ENCODE measurements at regions not wholly inside any gene's neighbourhood (a gene's known extent, or its start where the extent isn't known, plus 50 kb on each side); places are given as distances from the start of the nearest gene placed in this dataset.
"Not testable (repeated sequence)": the region's sequence is repeated elsewhere in the genome, so short reads cannot be mapped to it uniquely, and the experiment has no call there.

- not testable (repeated sequence) for H3K27me3 Mint-ChIP-seq; H3K36me3 Mint-ChIP-seq; ATAC-seq; H3K27ac Mint-ChIP-seq; DNase-seq (ENCODE audit: low spot score); H3K4me1 Mint-ChIP-seq (ENCODE audit: low read depth in 2 of 2); H3K4me3 Mint-ChIP-seq
- H3K9me3 Mint-ChIP-seq: peaks cover 13% of the 10 kb centered on the region
These were observed 201.2 kb upstream of the PCDH18 start for GRCh38 chr4:137733174-137734141.

- Mint-ChIP-seq H3K9me3 (peaks cover 6% of the 10 kb centered on the region), H3K4me1 (ENCODE audit: low read depth in 2 of 2) (no peaks in the 10 kb centered on the region)
These were observed 190.6 kb upstream of the PCDH18 start for GRCh38 chr4:137722910-137723309.

GRCh38 chr4:137711502-137711901 is 179.2 kb upstream of the PCDH18 start:
- H3K4me1 Mint-ChIP-seq (ENCODE audit: low read depth in 2 of 2): no peaks in the 10 kb centered on the region
- no peaks in the 10 kb centered on the region for H3K27me3 Mint-ChIP-seq
- no peak overlapping the region for H3K27ac Mint-ChIP-seq
- DNase-seq (ENCODE audit: low spot score) (no peak), ATAC-seq (no peak)
- H3K9me3 Mint-ChIP-seq: peaks cover 16% of the 10 kb centered on the region
- H3K4me3 Mint-ChIP-seq: no peak overlapping the region
- no peaks in the 10 kb centered on the region for H3K36me3 Mint-ChIP-seq

More at GRCh38 chr4:137722910-137723309, 190.6 kb upstream of the PCDH18 start:
- Mint-ChIP-seq H3K36me3 (no peaks in the 10 kb centered on the region), H3K27me3 (no peaks in the 10 kb centered on the region), H3K4me3 (no peak overlapping the region), H3K27ac (no peak overlapping the region)
- DNase-seq (ENCODE audit: low spot score) (no peak), ATAC-seq (no peak)

GRCh38 chr4:137707626-137708025 is 175.3 kb upstream of the PCDH18 start:
- peaks cover 15% of the 10 kb centered on the region for H3K9me3 Mint-ChIP-seq
- no peaks in the 10 kb centered on the region for H3K27me3 Mint-ChIP-seq
- no peak overlapping the region for H3K4me3 Mint-ChIP-seq

GRCh38 chr4:137707102-137707620 is 174.9 kb upstream of the PCDH18 start:
- Mint-ChIP-seq H3K36me3 (no peaks in the 10 kb centered on the region), H3K9me3 (peaks cover 15% of the 10 kb centered on the region)

More at GRCh38 chr4:137707626-137708025, 175.3 kb upstream of the PCDH18 start:
- H3K4me1 Mint-ChIP-seq (ENCODE audit: low read depth in 2 of 2): no peaks in the 10 kb centered on the region
- no peak overlapping the region for H3K27ac Mint-ChIP-seq
- ATAC-seq (no peak), DNase-seq (ENCODE audit: low spot score) (no peak)
- H3K36me3 Mint-ChIP-seq: no peaks in the 10 kb centered on the region

GRCh38 chr4:137705171-137705783 is 173.0 kb upstream of the PCDH18 start:
- Mint-ChIP-seq H3K4me3 (no peak overlapping the region), H3K27me3 (no peaks in the 10 kb centered on the region), H3K27ac (no peak overlapping the region), H3K36me3 (peaks cover 5% of the 10 kb centered on the region), H3K4me1 (ENCODE audit: low read depth in 2 of 2) (no peaks in the 10 kb centered on the region), H3K9me3 (peaks cover 19% of the 10 kb centered on the region)
- DNase-seq (ENCODE audit: low spot score) (no peak), ATAC-seq (no peak)

More at GRCh38 chr4:137707102-137707620, 174.9 kb upstream of the PCDH18 start:
- H3K27me3 Mint-ChIP-seq: no peaks in the 10 kb centered on the region
- no peaks in the 10 kb centered on the region for H3K4me1 Mint-ChIP-seq (ENCODE audit: low read depth in 2 of 2)
- no peak overlapping the region for H3K4me3 Mint-ChIP-seq
- DNase-seq (ENCODE audit: low spot score) (no peak), ATAC-seq (no peak)
- H3K27ac Mint-ChIP-seq: no peak overlapping the region

GRCh38 chr4:137703195-137703594 is 170.9 kb upstream of the PCDH18 start:
- Mint-ChIP-seq H3K4me1 (ENCODE audit: low read depth in 2 of 2) (no peaks in the 10 kb centered on the region), H3K27me3 (no peaks in the 10 kb centered on the region), H3K36me3 (peaks cover 5% of the 10 kb centered on the region)

GRCh38 chr4:137702512-137702911 is 170.2 kb upstream of the PCDH18 start:
- no peak for DNase-seq (ENCODE audit: low spot score)
- H3K27ac Mint-ChIP-seq: no peak overlapping the region
- peaks cover 19% of the 10 kb centered on the region for H3K9me3 Mint-ChIP-seq
- no peak for ATAC-seq
- no peaks in the 10 kb centered on the region for H3K4me1 Mint-ChIP-seq (ENCODE audit: low read depth in 2 of 2)
- no peak overlapping the region for H3K4me3 Mint-ChIP-seq
- no peaks in the 10 kb centered on the region for H3K27me3 Mint-ChIP-seq
- H3K36me3 Mint-ChIP-seq: peaks cover 5% of the 10 kb centered on the region

More at GRCh38 chr4:137703195-137703594, 170.9 kb upstream of the PCDH18 start:
- Mint-ChIP-seq H3K27ac (no peak overlapping the region), H3K9me3 (peaks cover 16% of the 10 kb centered on the region), H3K4me3 (no peak overlapping the region)
- DNase-seq (ENCODE audit: low spot score) (no peak), ATAC-seq (no peak)

GRCh38 chr4:137701401-137701800 is 169.1 kb upstream of the PCDH18 start:
- Mint-ChIP-seq H3K9me3 (peaks cover 19% of the 10 kb centered on the region), H3K27me3 (no peaks in the 10 kb centered on the region), H3K27ac (no peak overlapping the region), H3K4me3 (no peak overlapping the region), H3K36me3 (peaks cover 5% of the 10 kb centered on the region), H3K4me1 (ENCODE audit: low read depth in 2 of 2) (no peaks in the 10 kb centered on the region)
- DNase-seq (ENCODE audit: low spot score): no peak
- ATAC-seq: no peak

GRCh38 chr4:137700751-137701150 is 168.5 kb upstream of the PCDH18 start:
- Mint-ChIP-seq H3K27ac (no peak overlapping the region), H3K4me3 (no peak overlapping the region), H3K36me3 (peaks cover 5% of the 10 kb centered on the region), H3K27me3 (no peaks in the 10 kb centered on the region), H3K4me1 (ENCODE audit: low read depth in 2 of 2) (no peaks in the 10 kb centered on the region), H3K9me3 (peaks cover 17% of the 10 kb centered on the region)
- DNase-seq (ENCODE audit: low spot score) (no peak), ATAC-seq (no peak)

GRCh38 chr4:137700072-137700471 is 167.8 kb upstream of the PCDH18 start:
- no peaks in the 10 kb centered on the region for H3K27me3 Mint-ChIP-seq
- ATAC-seq: no peak
- H3K9me3 Mint-ChIP-seq: peaks cover 20% of the 10 kb centered on the region
- DNase-seq (ENCODE audit: low spot score): no peak
- no peaks in the 10 kb centered on the region for H3K4me1 Mint-ChIP-seq (ENCODE audit: low read depth in 2 of 2)
- no peak overlapping the region for H3K4me3 Mint-ChIP-seq
- no peak overlapping the region for H3K27ac Mint-ChIP-seq
- H3K36me3 Mint-ChIP-seq: peaks cover 5% of the 10 kb centered on the region

GRCh38 chr4:137694138-137694537 is 161.8 kb upstream of the PCDH18 start:
- Mint-ChIP-seq H3K27ac (no peak overlapping the region), H3K27me3 (no peaks in the 10 kb centered on the region), H3K4me1 (ENCODE audit: low read depth in 2 of 2) (no peaks in the 10 kb centered on the region), H3K4me3 (no peak overlapping the region), H3K36me3 (no peaks in the 10 kb centered on the region), H3K9me3 (peaks cover 25% of the 10 kb centered on the region)
- DNase-seq (ENCODE audit: low spot score) (no peak), ATAC-seq (no peak)

- no peak overlapping the region for H3K4me3 Mint-ChIP-seq
These were observed 161.3 kb upstream of the PCDH18 start for GRCh38 chr4:137693641-137694040.

GRCh38 chr4:137692205-137692604 is 159.9 kb upstream of the PCDH18 start:
- no peak overlapping the region for H3K4me3 Mint-ChIP-seq
- no peak overlapping the region for H3K27ac Mint-ChIP-seq
- peaks cover 17% of the 10 kb centered on the region for H3K9me3 Mint-ChIP-seq
- H3K27me3 Mint-ChIP-seq: no peaks in the 10 kb centered on the region
- ATAC-seq (no peak), DNase-seq (ENCODE audit: low spot score) (no peak)
- H3K4me1 Mint-ChIP-seq (ENCODE audit: low read depth in 2 of 2): no peaks in the 10 kb centered on the region
- no peaks in the 10 kb centered on the region for H3K36me3 Mint-ChIP-seq

More at GRCh38 chr4:137693641-137694040, 161.3 kb upstream of the PCDH18 start:
- H3K27ac Mint-ChIP-seq: no peak overlapping the region
- no peaks in the 10 kb centered on the region for H3K4me1 Mint-ChIP-seq (ENCODE audit: low read depth in 2 of 2)
- no peaks in the 10 kb centered on the region for H3K27me3 Mint-ChIP-seq
- peaks cover 24% of the 10 kb centered on the region for H3K9me3 Mint-ChIP-seq
- DNase-seq (ENCODE audit: low spot score) (no peak), ATAC-seq (no peak)
- H3K36me3 Mint-ChIP-seq: no peaks in the 10 kb centered on the region
